SK-N-SH (cell line): ENCODE measurements at regions not wholly inside any gene's neighbourhood (a gene's known extent, or its start where the extent isn't known, plus 50 kb on each side); places are given as distances from the start of the nearest gene placed in this dataset.

ENCODE experiments used
- CTCF ChIA-PET: fragments of 300-600, 350-600 bp; formaldehyde crosslinking; extraction: SDS; loops from one replicate; lab custom pipeline; 2021; lab: Yijun Ruan, JAX
- POLR2A ChIA-PET: fragments of 350-600 bp; sonication (Branson Sonifier 250); formaldehyde crosslinking; extraction: SDS; loops from one replicate; lab custom pipeline; 2020; ENCODE audit warnings: antibody characterized with exemption, inconsistent platforms; lab: Yijun Ruan, JAX
- DNase-seq: peaks from one replicate; pipeline ENCODE4 v3.0.0; 2012
- H2AFZ ChIP-seq: fragments of 200-600 bp; sonication (generic); 2 replicates; pipeline ENCODE4 v1.8.1; 2016; ENCODE audit warnings: antibody characterized with exemption, mild to moderate bottlenecking, low read depth
- H3F3A ChIP-seq: fragments of 200-600 bp; sonication (generic); replicated peaks from 2 replicates; pipeline ENCODE3; 2016; ENCODE audit warnings: antibody characterized with exemption, mild to moderate bottlenecking; ENCODE audit not compliant: insufficient read depth
- H3K27ac ChIP-seq, 2 experiments: fragments of 200-500 bp in 1 of 2; fragments of 200-600 bp in 1 of 2; sonication (Bioruptor generic) in 1 of 2; sonication (generic), shearing (Covaris generic) in 1 of 2; 2 replicates each; pipeline versions ENCODE4 v1.5.1 to v1.6.1; 2014 to 2016; ENCODE audit warnings: low read depth in 2 of 2, inconsistent platforms in 1 of 2, low read length in 1 of 2, mild to moderate bottlenecking in 1 of 2, mixed read lengths in 1 of 2
- H3K27me3 ChIP-seq: fragments of 200-600 bp; sonication (generic), shearing (Covaris generic); 2 replicates; pipeline ENCODE4 v1.6.1; 2016; ENCODE audit warnings: mixed run types; ENCODE audit not compliant: insufficient read depth
- H3K36me3 ChIP-seq, 2 experiments: fragments of 200-500 bp in 1 of 2; fragments of 200-600 bp in 1 of 2; sonication (Bioruptor generic) in 1 of 2; sonication (generic) in 1 of 2; replicated peaks in 1 of 2; 2 replicates each; pipeline versions ENCODE3 to v1.5.1; 2014 to 2016; ENCODE audit warnings: low read length in 1 of 2, mild to moderate bottlenecking in 1 of 2; ENCODE audit not compliant: insufficient read depth in 2 of 2, control insufficient read depth in 1 of 2
- H3K4me1 ChIP-seq, 2 experiments: fragments of 200-500 bp in 1 of 2; fragments of 200-600 bp in 1 of 2; sonication (Bioruptor generic) in 1 of 2; sonication (generic), shearing (Covaris generic) in 1 of 2; 2 replicates each; pipeline versions ENCODE4 v1.5.1 to v1.6.1; 2014 to 2016; ENCODE audit warnings: low read depth in 1 of 2, low read length in 1 of 2, mixed run types in 1 of 2; ENCODE audit not compliant: insufficient read depth in 2 of 2, control insufficient read depth in 1 of 2
- H3K4me2 ChIP-seq: fragments of 200-600 bp; sonication (generic), shearing (Covaris generic); 2 replicates; pipeline ENCODE4 v1.6.1; 2017; ENCODE audit warnings: mixed run types
- H3K4me3 ChIP-seq, 2 experiments: fragments of 200-500 bp in 1 of 2; fragments of 200-600 bp in 1 of 2; sonication (Bioruptor generic) in 1 of 2; sonication (generic), shearing (Covaris generic) in 1 of 2; 2 replicates each; pipeline versions ENCODE4 v1.5.1 to v1.8.1; 2014 to 2016; ENCODE audit warnings: low read depth in 2 of 2, inconsistent platforms in 1 of 2, low read length in 1 of 2, mild to moderate bottlenecking in 1 of 2, mixed read lengths in 1 of 2, moderate library complexity in 1 of 2
- H3K79me2 ChIP-seq: fragments of 200-600 bp; sonication (generic); 2 replicates; pipeline ENCODE4 v1.8.1; 2017; ENCODE audit warnings: mild to moderate bottlenecking; ENCODE audit not compliant: insufficient read depth
- H3K9ac ChIP-seq: fragments of 200-600 bp; sonication (generic); 2 replicates; pipeline ENCODE4 v1.6.1; 2017; ENCODE audit warnings: mixed run types
- H3K9me2 ChIP-seq: fragments of 200-600 bp; sonication (generic); 2 replicates; pipeline ENCODE4 v1.6.1; 2017; ENCODE audit warnings: mixed run types
- H3K9me3 ChIP-seq: fragments of 200-600 bp; sonication (generic); 2 replicates; pipeline ENCODE4 v1.6.1; 2017; ENCODE audit warnings: mixed run types, mild to moderate bottlenecking, moderate library complexity
- H4K20me1 ChIP-seq: fragments of 200-600 bp; sonication (generic); 2 replicates; pipeline ENCODE4 v1.6.1; 2017; ENCODE audit warnings: mild to moderate bottlenecking, mixed run types; ENCODE audit not compliant: insufficient read depth
- CTCF ChIP-seq: fragments of 200-600 bp; sonication (generic); IDR thresholded peaks from 2 replicates; pipeline ENCODE4 v1.6.1; 2017; ENCODE audit warnings: antibody characterized with exemption, mild to moderate bottlenecking, moderate library complexity
- EZH2phosphoT487 ChIP-seq: fragments of 200-600 bp; sonication (generic); IDR thresholded peaks from 2 replicates; pipeline ENCODE4 v1.6.1; 2017; ENCODE audit warnings: low read depth, mixed run types, mild to moderate bottlenecking, antibody characterized with exemption, moderate library complexity, borderline replicate concordance
- FOXM1 ChIP-seq: IDR thresholded peaks from 2 replicates; pipeline ENCODE4 v1.4.0; 2012; ENCODE audit warnings: low read depth, mild to moderate bottlenecking
- GABPA ChIP-seq: IDR thresholded peaks from 2 replicates; pipeline ENCODE4 v1.4.0; 2012; ENCODE audit warnings: low read depth, mild to moderate bottlenecking
- GATA2 ChIP-seq: sonication (generic); formaldehyde crosslinking; IDR thresholded peaks from 2 replicates; pipeline ENCODE4 v1.5.0; 2020; ENCODE audit warnings: mild to moderate bottlenecking, missing genetic modification reagents
- JUND ChIP-seq: IDR thresholded peaks from 2 replicates; pipeline ENCODE4 v1.4.0; 2012
- MXI1 ChIP-seq: IDR thresholded peaks from 2 replicates; pipeline ENCODE4 v1.6.1; 2012; ENCODE audit warnings: mild to moderate bottlenecking, low read depth, low read length, improper control_type of control experiment
- NFIC ChIP-seq: IDR thresholded peaks from 2 replicates; pipeline ENCODE4 v1.4.0; 2012; ENCODE audit warnings: borderline replicate concordance
- POLR2AphosphoS5 ChIP-seq: IDR thresholded peaks from 2 replicates; pipeline ENCODE4 v1.6.1; 2012; ENCODE audit warnings: low read depth, low read length
- RAD21 ChIP-seq: IDR thresholded peaks from 2 replicates; pipeline ENCODE4 v1.6.1; 2012; ENCODE audit warnings: mild to moderate bottlenecking, low read length
- RCOR1 ChIP-seq: fragments of 150-350 bp; IDR thresholded peaks from 2 replicates; pipeline ENCODE4 v1.6.1; 2017; ENCODE audit warnings: antibody characterized with exemption, low read length
- REST ChIP-seq: IDR thresholded peaks from 2 replicates; pipeline ENCODE4 v1.6.1; 2012; ENCODE audit warnings: mild to moderate bottlenecking, low read depth, low read length, moderate library complexity
- RFX5 ChIP-seq: IDR thresholded peaks from 2 replicates; pipeline ENCODE4 v1.6.1; 2012; ENCODE audit warnings: mild to moderate bottlenecking, improper control_type of control experiment, low read length
- SIN3A ChIP-seq: IDR thresholded peaks from 2 replicates; pipeline ENCODE4 v1.6.1; 2012; ENCODE audit warnings: low read depth, mild to moderate bottlenecking, low read length, moderate library complexity, borderline replicate concordance
- SMC3 ChIP-seq: IDR thresholded peaks from 2 replicates; pipeline ENCODE4 v1.6.1; 2012; ENCODE audit warnings: low read depth, low read length, improper control_type of control experiment
- TAF1 ChIP-seq: IDR thresholded peaks from 2 replicates; pipeline ENCODE4 v1.6.1; 2012; ENCODE audit warnings: low read depth, mild to moderate bottlenecking, low read length, moderate library complexity, borderline replicate concordance
- ZBTB33 ChIP-seq: IDR thresholded peaks from 2 replicates; pipeline ENCODE4 v1.4.0; 2012; ENCODE audit warnings: low read depth, borderline replicate concordance
- WGBS: methylation state at CpG from one replicate; pipeline ENCODE4 v1.1.6; 2017; ENCODE audit warnings: low lambda C conversion rate; 5-methylcytosine and 5-hydroxymethylcytosine counted together

- TF ChIP-seq REST, result no peak
- no peak for TF ChIP-seq ZBTB33
- no peak for TF ChIP-seq TAF1
- no peak for TF ChIP-seq MXI1
- TF ChIP-seq RCOR1, result no peak
- no peak for TF ChIP-seq SMC3
- TF ChIP-seq FOXM1, result 0 out of 2 replicates have a peak, but pooled peaks have one; percentile 68
- TF ChIP-seq NFIC, result peak; percentile 44; the same call in 1 of the 2 replicates
- TF ChIP-seq RFX5, result no peak
- TF ChIP-seq GABPA, result no peak
- TF ChIP-seq SIN3A, result no peak
- peak; percentile 69 for TF ChIP-seq JUND
- TF ChIP-seq CTCF, result no peak
- no peak for TF ChIP-seq GATA2 (CRISPR knock-in tag)
Measured at GRCh38 chr3:177982034-177982433, 554.2 kb upstream of the KCNMB2 start (continued).

- H3K9me2 ChIP-seq, result no peaks in the 10 kb centered on the region
- no peak overlapping the region for H3K4me2 ChIP-seq
- WGBS, result 95% methylated on average over 3 of the region's 3 CpGs
- H3K4me1 ChIP-seq, result peaks cover 0 to 9% of the 10 kb centered on the region in 2 experiments; a peak in 3 of 4 replicates
- peaks cover 4% of the 10 kb centered on the region for H3F3A ChIP-seq
- H4K20me1 ChIP-seq, result no peaks in the 10 kb centered on the region
- no peak overlapping the region for H3K9ac ChIP-seq
- ChIA-PET POLR2A (no interaction called here), CTCF (no interaction called here)
- H3K4me3 ChIP-seq, result no peak overlapping the region
- H3K27me3 ChIP-seq, result no peaks in the 10 kb centered on the region
- no peaks in the 10 kb centered on the region for H3K79me2 ChIP-seq
- H2AFZ ChIP-seq, result no peak overlapping the region
- DNase-seq, result no peak
- no peaks in the 10 kb centered on the region for H3K36me3 ChIP-seq
- H3K9me3 ChIP-seq, result no peaks in the 10 kb centered on the region
- no peak overlapping the region for H3K27ac ChIP-seq
- no peak for TF ChIP-seq POLR2AphosphoS5
- no peak for TF ChIP-seq MXI1
- no peak for TF ChIP-seq RFX5
- TF ChIP-seq ZBTB33, result no peak
- no peak for TF ChIP-seq EZH2phosphoT487
- TF ChIP-seq RAD21, result no peak
- TF ChIP-seq REST, result no peak
Measured at GRCh38 chr3:177983320-177983719, 552.9 kb upstream of the KCNMB2 start.
